Thoracic aorta (tissue), 2 donors: ENCODE measurements at regions not wholly inside any gene's neighbourhood (a gene's known extent, or its start where the extent isn't known, plus 50 kb on each side); places are given as distances from the start of the nearest gene placed in this dataset.
"Not testable (repeated sequence)": the region's sequence is repeated elsewhere in the genome, so short reads cannot be mapped to it uniquely, and the experiment has no call there.

Source experiments
- ATAC-seq: fragments of 150-250 bp; one replicate; pipeline ENCODE4 v1.8.0; 2017; ENCODE audit warnings: low read depth; ENCODE audit not compliant: insufficient number of reproducible peaks, low FRiP score
- DNase-seq: peaks from one replicate; pipeline ENCODE4 v3.0.0-alpha.2; 2020; ENCODE audit warnings: low spot score
- H3K27ac ChIP-seq, 2 donors: fragments of 200-600 bp; sonication (generic); 1 replicate in 1 of 2; 2 replicates in 1 of 2; pipeline ENCODE4 v1.5.1; 2016; ENCODE audit warnings: mild to moderate bottlenecking in 2 of 2, moderate library complexity in 2 of 2
- H3K27me3 ChIP-seq: fragments of 200-600 bp; sonication (generic); replicated peaks from 2 replicates; pipeline ENCODE4 v1.6.0; 2016; ENCODE audit warnings: mild to moderate bottlenecking; ENCODE audit not compliant: insufficient read depth
- H3K36me3 ChIP-seq: fragments of 200-600 bp; sonication (generic); one replicate; pipeline ENCODE4 v1.5.1; 2016
- H3K4me1 ChIP-seq, 2 donors: fragments of 200-600 bp; sonication (generic); 1 replicate in 1 of 2; 2 replicates in 1 of 2; pipeline versions ENCODE4 v1.5.1 to v1.6.0; 2016; ENCODE audit warnings: low read depth in 2 of 2, mild to moderate bottlenecking in 1 of 2; ENCODE audit not compliant: control insufficient read depth in 1 of 2
- H3K4me3 ChIP-seq: fragments of 200-600 bp; sonication (generic); 2 replicates; pipeline ENCODE4 v1.5.1; 2016; ENCODE audit warnings: mild to moderate bottlenecking
- H3K9me3 ChIP-seq: fragments of 200-600 bp; sonication (generic); 2 replicates; pipeline ENCODE4 v1.5.1; 2016
- TF ChIP-seq, protein P1 (sequence below): fragments of 200-600 bp; sonication (generic); IDR thresholded peaks from one replicate; pipeline ENCODE4 v1.5.1; 2019; ENCODE audit warnings: antibody characterized with exemption

DNA sequence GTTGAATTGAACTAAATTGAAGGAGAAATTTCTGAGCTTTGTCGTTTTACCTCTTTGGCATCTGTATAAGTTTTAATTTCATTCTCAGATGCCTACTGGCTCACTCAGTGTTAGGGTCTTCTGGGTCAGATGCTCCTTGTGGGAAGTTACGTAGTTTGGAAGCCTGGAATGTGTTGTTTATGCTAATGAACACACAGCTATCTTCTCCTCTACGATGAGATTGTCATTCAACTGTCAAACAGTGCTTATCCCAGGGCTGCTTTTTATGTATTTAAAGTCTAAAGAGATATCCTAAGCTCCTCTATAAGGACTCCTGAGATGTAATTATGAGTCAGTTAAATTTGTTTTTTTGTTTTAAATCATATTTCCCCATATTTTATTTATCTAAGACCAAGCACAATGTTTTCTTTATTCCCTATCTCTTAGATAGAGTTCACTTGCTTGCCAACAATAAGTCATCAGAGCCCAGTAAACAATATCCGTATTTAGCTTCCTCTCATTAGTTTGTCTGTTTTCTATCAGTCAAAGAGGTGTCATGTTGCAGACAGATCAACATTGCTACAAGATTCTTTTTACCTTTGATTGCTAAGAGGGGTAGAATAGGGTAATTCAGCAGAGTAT is 368.0 kb upstream of the PDE3A start:
- no peak overlapping the region for H3K27ac ChIP-seq
- ATAC-seq: no peak
- H3K9me3 ChIP-seq: no peaks in the 10 kb centered on the region
- H3K4me1 ChIP-seq: peaks cover 17 to 28% of the 10 kb centered on the region in 2 donors
- TF ChIP-seq, protein P1, sequence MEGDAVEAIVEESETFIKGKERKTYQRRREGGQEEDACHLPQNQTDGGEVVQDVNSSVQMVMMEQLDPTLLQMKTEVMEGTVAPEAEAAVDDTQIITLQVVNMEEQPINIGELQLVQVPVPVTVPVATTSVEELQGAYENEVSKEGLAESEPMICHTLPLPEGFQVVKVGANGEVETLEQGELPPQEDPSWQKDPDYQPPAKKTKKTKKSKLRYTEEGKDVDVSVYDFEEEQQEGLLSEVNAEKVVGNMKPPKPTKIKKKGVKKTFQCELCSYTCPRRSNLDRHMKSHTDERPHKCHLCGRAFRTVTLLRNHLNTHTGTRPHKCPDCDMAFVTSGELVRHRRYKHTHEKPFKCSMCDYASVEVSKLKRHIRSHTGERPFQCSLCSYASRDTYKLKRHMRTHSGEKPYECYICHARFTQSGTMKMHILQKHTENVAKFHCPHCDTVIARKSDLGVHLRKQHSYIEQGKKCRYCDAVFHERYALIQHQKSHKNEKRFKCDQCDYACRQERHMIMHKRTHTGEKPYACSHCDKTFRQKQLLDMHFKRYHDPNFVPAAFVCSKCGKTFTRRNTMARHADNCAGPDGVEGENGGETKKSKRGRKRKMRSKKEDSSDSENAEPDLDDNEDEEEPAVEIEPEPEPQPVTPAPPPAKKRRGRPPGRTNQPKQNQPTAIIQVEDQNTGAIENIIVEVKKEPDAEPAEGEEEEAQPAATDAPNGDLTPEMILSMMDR: no peak
- no peak for DNase-seq
- H3K4me3 ChIP-seq: no peak overlapping the region
- no peaks in the 10 kb centered on the region for H3K27me3 ChIP-seq
- H3K36me3 ChIP-seq: no peaks in the 10 kb centered on the region

DNA sequence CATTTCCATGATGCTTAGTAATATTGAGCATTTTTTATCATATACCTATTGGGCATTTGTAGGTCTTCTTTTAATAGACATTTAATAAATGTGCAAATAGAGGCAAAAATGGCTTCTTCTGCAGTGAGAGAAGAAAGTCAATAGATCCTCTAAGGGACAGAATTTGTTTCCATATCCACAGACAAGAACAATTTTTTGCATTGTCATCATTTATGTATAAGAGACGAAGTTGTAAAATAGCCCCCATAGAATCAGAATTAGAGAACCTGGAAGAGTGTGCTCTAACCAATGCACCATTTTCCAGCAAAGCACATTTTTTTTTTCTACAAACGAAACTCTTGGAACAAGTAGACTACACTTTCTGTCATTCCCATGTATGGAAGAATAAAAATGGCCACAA is 365.1 kb upstream of the PDE3A start:
- H3K4me3 ChIP-seq: no peak overlapping the region
- no peaks in the 10 kb centered on the region for H3K9me3 ChIP-seq
- TF ChIP-seq, protein P1: no peak
- no peaks in the 10 kb centered on the region for H3K27me3 ChIP-seq
- no peak overlapping the region for H3K27ac ChIP-seq
- DNase-seq (no peak), ATAC-seq (no peak)
- H3K4me1 ChIP-seq: peaks cover 19 to 26% of the 10 kb centered on the region in 2 donors
- H3K36me3 ChIP-seq: no peaks in the 10 kb centered on the region

DNA sequence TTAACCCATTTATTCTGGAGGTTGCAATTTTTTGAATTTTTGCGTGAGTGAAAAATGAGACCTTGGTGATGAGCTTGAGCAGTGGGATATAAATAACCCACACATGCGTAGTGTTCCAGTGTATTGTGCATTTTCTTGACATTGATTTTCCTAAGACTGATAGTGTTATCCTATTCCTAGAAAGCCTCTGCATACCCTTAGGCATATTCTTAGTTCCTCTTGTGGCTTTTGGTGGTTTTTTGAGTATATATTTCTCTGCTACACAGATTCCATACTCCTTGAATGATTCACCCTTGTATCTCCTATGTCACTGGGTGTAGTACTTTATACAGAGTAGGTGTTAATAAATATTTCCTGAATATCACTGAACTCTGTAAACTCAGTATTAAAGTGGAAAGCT is 363.4 kb upstream of the PDE3A start:
- no peaks in the 10 kb centered on the region for H3K9me3 ChIP-seq
- ATAC-seq: no peak
- H3K4me3 ChIP-seq: no peak overlapping the region
- no peaks in the 10 kb centered on the region for H3K36me3 ChIP-seq
- H3K27ac ChIP-seq: no peak overlapping the region
- DNase-seq: no peak
- H3K4me1 ChIP-seq: peaks cover 7 to 9% of the 10 kb centered on the region in 2 donors
- TF ChIP-seq, protein P1: no peak
- no peaks in the 10 kb centered on the region for H3K27me3 ChIP-seq

DNA sequence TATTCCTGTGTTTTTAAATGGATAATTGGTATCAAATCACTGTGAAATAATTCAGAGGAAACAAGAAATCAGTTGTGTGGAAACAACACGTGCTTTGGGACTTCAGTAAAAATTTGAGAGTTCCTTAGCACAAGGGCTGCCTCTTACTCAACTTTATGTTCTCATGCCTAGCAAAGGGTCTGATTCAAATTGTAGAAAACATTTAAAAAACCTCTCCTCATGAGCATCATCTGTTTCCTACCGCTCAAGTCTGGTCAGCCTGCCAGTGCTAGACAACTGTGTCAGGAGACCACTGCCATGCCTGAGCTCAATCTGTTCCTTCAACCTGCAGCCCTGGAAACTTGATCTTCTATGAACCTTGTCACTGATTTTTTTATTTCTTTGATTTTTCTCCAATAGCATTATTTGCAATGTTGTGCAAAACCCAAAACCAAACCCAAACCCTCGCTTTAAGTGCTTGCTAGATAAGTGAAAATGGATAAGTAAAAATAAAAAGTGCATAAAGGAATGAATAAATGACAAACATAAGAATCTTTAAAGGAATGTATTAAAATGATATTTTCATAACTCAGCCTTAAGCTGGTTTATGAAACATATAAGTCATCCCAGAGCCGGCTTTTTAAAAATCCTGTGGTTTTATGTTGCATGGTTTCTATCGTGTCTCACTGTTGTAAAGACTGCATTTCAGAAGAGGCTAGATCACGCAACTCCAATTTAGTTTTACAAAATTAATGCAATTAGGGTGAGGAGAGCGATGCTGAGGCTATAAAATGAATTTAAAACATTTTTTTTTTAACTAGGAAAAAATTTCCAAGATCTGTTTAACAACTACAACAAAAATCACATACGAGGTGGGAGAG is 361.2 kb upstream of the PDE3A start:
- H3K4me1 ChIP-seq: peaks cover 3 to 8% of the 10 kb centered on the region in 2 donors
- H3K4me3 ChIP-seq: no peak overlapping the region
- H3K36me3 ChIP-seq: no peaks in the 10 kb centered on the region
- DNase-seq (no peak), ATAC-seq (no peak)
- TF ChIP-seq, protein P1: no peak
- H3K9me3 ChIP-seq: no peaks in the 10 kb centered on the region
- no peaks in the 10 kb centered on the region for H3K27me3 ChIP-seq
- H3K27ac ChIP-seq: no peak overlapping the region

DNA sequence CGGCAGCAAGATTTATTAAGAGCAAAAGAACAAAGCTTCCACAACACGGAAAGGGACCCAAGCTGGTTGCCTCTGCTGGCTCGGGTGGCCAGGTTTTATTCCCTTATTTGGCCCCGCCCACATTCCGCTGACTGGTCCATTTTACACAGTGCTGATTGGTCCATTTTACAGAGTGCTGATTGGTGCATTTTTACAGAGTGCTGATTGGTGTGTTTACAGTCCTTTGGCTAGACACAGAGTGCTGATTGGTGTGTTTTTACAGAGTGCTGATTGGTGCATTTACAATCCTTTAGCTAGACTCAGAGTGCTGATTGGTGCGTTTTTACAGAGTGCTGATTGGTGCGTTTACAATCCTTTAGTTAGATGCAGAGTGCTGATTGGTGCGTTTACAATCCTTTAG is 358.4 kb upstream of the PDE3A start:
- H3K27me3 ChIP-seq, DNase-seq, H3K9me3 ChIP-seq, ATAC-seq, H3K4me1 ChIP-seq, H3K4me3 ChIP-seq, H3K36me3 ChIP-seq, H3K27ac ChIP-seq: not testable (repeated sequence)
